Transverse colon (tissue), 4 donors: ENCODE measurements at regions not wholly inside any gene's neighbourhood (a gene's known extent, or its start where the extent isn't known, plus 50 kb on each side); places are given as distances from the start of the nearest gene placed in this dataset.

ENCODE experiments used
- DNase-seq: peaks from one replicate; pipeline ENCODE4 v3.0.0-alpha.2; 2019
- H3K27ac ChIP-seq, 4 donors: fragments of 200-600 bp; sonication (generic); 2 replicates each; pipeline ENCODE4 v1.5.1; 2016 to 2018; ENCODE audit warnings: inconsistent platforms in 4 of 4
- H3K27me3 ChIP-seq: fragments of 200-600 bp; sonication (generic); 2 replicates; pipeline ENCODE4 v1.5.1; 2017; ENCODE audit warnings: inconsistent platforms
- H3K36me3 ChIP-seq, 4 donors: fragments of 200-600 bp; sonication (generic); 2 replicates each; pipeline ENCODE4 v1.5.1; 2017 to 2019; ENCODE audit warnings: inconsistent platforms in 4 of 4
- H3K4me1 ChIP-seq, 4 donors: fragments of 200-600 bp; sonication (generic); 2 replicates each; pipeline ENCODE4 v1.5.1; 2017 to 2020; ENCODE audit warnings: inconsistent platforms in 4 of 4
- H3K4me3 ChIP-seq, 4 donors: fragments of 200-600 bp; sonication (generic); 1 replicate in 1 of 4; 2 replicates in 3 of 4; pipeline versions ENCODE4 v1.5.1 to v1.6.1; 2017 to 2019; ENCODE audit warnings: inconsistent platforms in 4 of 4
- H3K9me3 ChIP-seq, 2 donors: fragments of 200-600 bp; sonication (generic); 2 replicates each; pipeline ENCODE4 v1.5.1; 2017 to 2019; ENCODE audit warnings: inconsistent platforms in 2 of 2
- CTCF ChIP-seq, 5 experiments: fragments of 200-600 bp in 3 of 5; fragments of 450-650 bp in 2 of 5; sonication (generic) in 3 of 5; IDR thresholded peaks; 1 replicate in 2 of 5; 2 replicates in 3 of 5; pipeline ENCODE4 v1.5.1; 2016 to 2017; ENCODE audit warnings: antibody characterized with exemption in 5 of 5, inconsistent platforms in 3 of 5, mild to moderate bottlenecking in 2 of 5, moderate library complexity in 1 of 5
- EP300 ChIP-seq: sonication (generic); formaldehyde crosslinking; IDR thresholded peaks from one replicate; pipeline ENCODE4 v1.6.1; 2017; ENCODE audit warnings: antibody characterized with exemption, low read depth
- POLR2A ChIP-seq: fragments of 450-650 bp; IDR thresholded peaks from one replicate; pipeline ENCODE4 v1.6.1; 2016; ENCODE audit warnings: antibody characterized with exemption, mild to moderate bottlenecking, moderate library complexity
- POLR2AphosphoS5 ChIP-seq, 3 donors: sonication (generic); formaldehyde crosslinking; IDR thresholded peaks; one replicate each; pipeline ENCODE4 v1.6.1; 2016; ENCODE audit warnings: antibody characterized with exemption in 3 of 3
- WGBS, 2 donors: methylation state at CpG; one replicate each; pipeline ENCODE4 v1.1.5; 2018; ENCODE audit warnings: low coverage in 1 of 2; 5-methylcytosine and 5-hydroxymethylcytosine counted together
- in situ Hi-C, 4 donors: fragments of 200-750 bp; cut with MboI; loops; one replicate each; pipeline versions ENCODE4 v1.15.0 to v1.15.1; 2017; ENCODE audit warnings: low sequenced_read_pairs in 3 of 4, low pct_ligation_motif_present in 1 of 4, low pct_unique_long_range_greater_than_20kb in 1 of 4
- intact Hi-C: fragments of 100-400 bp; cut with DNase I; formaldehyde crosslinking; loops from one replicate; pipeline ENCODE4 v1.15.1; 2023; ENCODE audit warnings: low total_unique reads

DNA sequence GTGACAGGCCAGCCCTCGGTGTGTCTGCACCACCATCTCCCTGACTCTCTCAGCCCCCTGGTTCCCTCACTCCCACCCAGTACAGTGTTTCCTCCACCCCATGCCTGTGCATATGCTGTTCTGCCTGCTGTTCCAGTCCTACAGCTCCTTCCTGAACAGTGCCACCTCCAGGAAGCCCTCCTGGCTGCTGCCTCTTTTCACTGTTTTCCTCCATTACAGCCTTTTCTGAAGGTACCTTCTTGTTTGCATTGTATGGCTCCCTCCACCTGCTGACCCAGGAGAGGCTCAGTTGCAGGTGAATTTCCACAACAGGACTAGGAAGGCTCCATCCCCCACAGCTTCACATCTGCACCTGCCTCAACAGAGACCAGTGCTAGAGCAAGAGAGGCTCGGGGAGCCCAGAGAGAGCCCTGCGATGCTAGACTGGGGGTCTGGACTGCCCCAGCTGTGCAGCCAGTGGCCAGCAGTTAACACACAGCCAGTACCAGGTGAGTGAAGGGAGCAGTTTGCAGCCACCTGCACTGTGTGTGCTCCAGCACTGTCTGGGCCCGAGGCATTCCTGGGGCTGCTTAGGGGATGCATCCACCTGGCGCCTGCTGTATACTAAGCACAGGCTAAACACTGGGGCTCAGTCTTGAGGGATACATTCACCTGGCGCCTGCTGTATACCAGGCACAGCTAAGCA, 92.0 kb downstream of the ADRA2C start:
- peaks cover 45% of the 10 kb centered on the region for H3K27me3 ChIP-seq
- H3K27ac ChIP-seq = no peak overlapping the region
- H3K36me3 ChIP-seq = no peaks in the 10 kb centered on the region
- H3K4me1 ChIP-seq = no peaks in the 10 kb centered on the region
- TF ChIP-seq EP300 = no peak
- no peak for TF ChIP-seq POLR2A
- TF ChIP-seq POLR2AphosphoS5 (IDR thresholded peaks at IDR 0.05) = no peak
- TF ChIP-seq CTCF (IDR thresholded peaks at IDR 0.05) = no peak
- intact Hi-C loops (no loop called here), in situ Hi-C loops (no loop called here)
- no peaks in the 10 kb centered on the region for H3K9me3 ChIP-seq
- DNase-seq = no peak
- no peak overlapping the region for H3K4me3 ChIP-seq
- WGBS, 2 donors = 43% methylated on average over 5 of the region's 6 CpGs; no CpG with 5 or more reads in 1 of the 2 donors

- Histone ChIP-seq H3K4me3 (no peak overlapping the region), H3K27ac (no peak overlapping the region), H3K4me1 (no peaks in the 10 kb centered on the region), H3K9me3 (no peaks in the 10 kb centered on the region), H3K36me3 (no peaks in the 10 kb centered on the region), H3K27me3 (peaks cover 52% of the 10 kb centered on the region)
- in situ Hi-C loops = no loop called here
- no peak for DNase-seq
- intact Hi-C loops = no loop called here
- TF ChIP-seq POLR2A (no peak), CTCF (IDR thresholded peaks at IDR 0.05) (no peak), POLR2AphosphoS5 (IDR thresholded peaks at IDR 0.05) (no peak), EP300 (no peak)
- WGBS, 2 donors = 76% methylated on average over 9 of the region's 9 CpGs; no CpG with 5 or more reads in 1 of the 2 donors
Observed at GRCh38 chr4:3858765-3859388, 92.7 kb downstream of the ADRA2C start.

DNA sequence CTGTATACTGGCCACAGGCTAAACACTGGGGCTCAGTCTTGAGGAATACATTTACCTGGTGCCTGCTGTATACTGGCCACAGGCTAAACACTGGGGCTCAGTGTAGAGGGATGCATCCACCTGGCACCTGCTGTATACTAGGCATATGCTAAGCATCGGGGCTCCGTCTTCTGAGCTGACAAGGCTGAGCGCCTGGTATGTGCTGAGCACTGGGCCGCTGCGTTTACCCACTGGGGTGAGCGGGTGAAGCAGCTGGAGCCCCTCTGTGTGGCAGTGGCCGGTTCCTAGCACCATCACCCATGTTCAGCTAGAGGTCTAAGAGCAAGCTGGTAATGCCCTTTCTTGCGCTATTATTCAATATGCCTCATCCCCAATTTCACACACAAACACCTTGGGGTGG, 93.4 kb downstream of the ADRA2C start:
- Histone ChIP-seq H3K36me3 (no peaks in the 10 kb centered on the region), H3K27me3 (peaks cover 52% of the 10 kb centered on the region), H3K27ac (no peak overlapping the region), H3K9me3 (no peaks in the 10 kb centered on the region), H3K4me3 (no peak overlapping the region), H3K4me1 (no peaks in the 10 kb centered on the region)
- intact Hi-C loops (no loop called here), in situ Hi-C loops (no loop called here)
- TF ChIP-seq POLR2A (no peak), EP300 (no peak), POLR2AphosphoS5 (IDR thresholded peaks at IDR 0.05) (no peak), CTCF (IDR thresholded peaks at IDR 0.05) (no peak)
- WGBS, 2 donors = 92 to 100% methylated on average over 1 to 8 of the region's 8 CpGs
- DNase-seq = no peak

DNA sequence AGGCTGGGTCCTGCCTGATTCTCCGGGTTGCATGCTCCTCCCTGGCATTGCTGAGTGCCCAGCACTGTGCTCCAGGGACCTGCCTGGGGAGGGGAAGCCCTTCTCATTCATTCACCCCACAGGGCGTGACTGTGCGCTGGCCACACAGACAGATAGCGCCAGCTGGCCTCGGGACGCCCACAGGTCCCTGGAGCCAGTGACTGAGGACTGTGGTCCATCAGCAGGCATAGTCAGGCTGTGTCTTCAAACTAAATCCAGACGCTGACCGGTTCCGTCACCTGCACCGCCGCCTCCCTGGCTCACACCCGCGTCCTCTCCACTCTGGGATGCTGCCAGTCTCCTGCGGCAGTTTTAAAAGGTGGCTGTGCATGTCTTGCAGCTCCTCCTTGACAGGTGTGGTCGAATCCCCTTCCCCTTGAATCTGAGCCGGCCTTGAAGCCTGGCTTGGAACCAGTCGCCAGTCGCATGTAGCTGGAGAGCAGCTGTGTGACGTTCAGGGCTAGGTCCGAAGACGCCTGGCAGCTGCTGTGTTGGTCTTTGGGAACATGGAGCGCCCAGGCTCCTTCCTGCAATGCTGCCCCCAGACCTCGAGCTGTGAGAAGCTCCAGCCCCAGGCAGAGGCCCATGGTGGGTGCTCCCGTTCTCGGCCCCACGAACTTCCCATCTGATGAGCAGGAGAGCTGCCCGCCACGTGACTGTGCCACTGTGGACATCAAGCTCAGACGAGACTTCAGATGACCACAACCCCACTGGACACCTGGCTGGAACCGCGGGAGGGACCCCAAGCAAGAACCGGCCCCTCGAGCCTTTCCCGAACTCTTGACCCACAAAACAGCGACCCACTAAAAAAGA, 94.1 kb downstream of the ADRA2C start:
- Histone ChIP-seq H3K4me1 (no peaks in the 10 kb centered on the region), H3K27me3 (peaks cover 55% of the 10 kb centered on the region), H3K36me3 (no peaks in the 10 kb centered on the region), H3K4me3 (no peak overlapping the region), H3K9me3 (no peaks in the 10 kb centered on the region), H3K27ac (no peak overlapping the region)
- TF ChIP-seq CTCF (IDR thresholded peaks at IDR 0.05) = no peak
- TF ChIP-seq POLR2AphosphoS5 (IDR thresholded peaks at IDR 0.05) = no peak
- no peak for TF ChIP-seq EP300
- TF ChIP-seq POLR2A = no peak
- DNase-seq = no peak
- 79% methylated on average over 24 of the region's 35 CpGs; no CpG with 5 or more reads in 1 of the 2 donors for WGBS, 2 donors
- intact Hi-C loops (no loop called here), in situ Hi-C loops (no loop called here)
